Common myeloid progenitor, CD34-positive (primary cell): ENCODE measurements at regions not wholly inside any gene's neighbourhood (a gene's known extent, or its start where the extent isn't known, plus 50 kb on each side); places are given as distances from the start of the nearest gene placed in this dataset.

Experiments
- CTCF ChIA-PET: fragments of 350-600 bp; sonication (Branson Sonifier 250); formaldehyde crosslinking; loops from one replicate; lab custom pipeline; 2021; ENCODE audit warnings: antibody characterized with exemption; lab: Charles Lee
- POLR2A ChIA-PET: fragments of 350-600 bp; sonication (Branson Sonifier 250); formaldehyde crosslinking; loops from one replicate; lab custom pipeline; 2021; ENCODE audit warnings: antibody characterized with exemption; lab: Charles Lee
- DNase-seq, 3 donors: peaks; one replicate each; pipeline versions ENCODE4 v3.0.0 to v3.0.0-alpha.2; 2013
- H3K27ac ChIP-seq, 2 experiments: 1 replicate in 1 of 2; 2 replicates in 1 of 2; pipeline ENCODE4 v1.7.0; 2013; ENCODE audit warnings: inconsistent platforms in 2 of 2, low read length in 2 of 2, mild to moderate bottlenecking in 2 of 2, low read depth in 1 of 2, moderate library complexity in 1 of 2; ENCODE audit not compliant: severe bottlenecking in 2 of 2, insufficient read depth in 1 of 2, poor library complexity in 1 of 2
- H3K27me3 ChIP-seq, 5 experiments: replicated peaks in 2 of 5; 1 replicate in 3 of 5; 2 replicates in 2 of 5; pipeline versions ENCODE4 v1.6.1 to v1.7.0; 2013; ENCODE audit warnings: low read length in 4 of 5, mild to moderate bottlenecking in 2 of 5, moderate library complexity in 2 of 5, inconsistent platforms in 1 of 5; ENCODE audit not compliant: insufficient read depth in 5 of 5, control insufficient read depth in 4 of 5
- H3K36me3 ChIP-seq, 4 experiments: 1 replicate in 2 of 4; 2 replicates in 2 of 4; pipeline versions ENCODE4 v1.6.1 to v1.7.0; 2013; ENCODE audit warnings: low read length in 3 of 4, control low read depth in 1 of 4, mild to moderate bottlenecking in 1 of 4; ENCODE audit not compliant: control insufficient read depth in 4 of 4, insufficient read depth in 4 of 4
- H3K4me1 ChIP-seq, 4 experiments: 1 replicate in 3 of 4; 2 replicates in 1 of 4; pipeline versions ENCODE4 v1.6.1 to v1.7.1; 2013; ENCODE audit warnings: low read length in 3 of 4, mild to moderate bottlenecking in 3 of 4, control low read depth in 1 of 4, inconsistent platforms in 1 of 4, moderate library complexity in 1 of 4; ENCODE audit not compliant: control insufficient read depth in 4 of 4, insufficient read depth in 4 of 4; ENCODE audit errors: control extremely low read depth in 1 of 4
- H3K4me3 ChIP-seq, 7 experiments: 1 replicate in 4 of 7; 2 replicates in 3 of 7; pipeline versions ENCODE4 v1.5.1 to v1.7.0; 2013; ENCODE audit warnings: mild to moderate bottlenecking in 7 of 7, low read length in 6 of 7, moderate library complexity in 6 of 7, inconsistent platforms in 2 of 7, low read depth in 2 of 7, control low read depth in 1 of 7; ENCODE audit not compliant: insufficient read depth in 4 of 7, control insufficient read depth in 1 of 7; ENCODE audit errors: extremely low read depth in 1 of 7
- H3K9me3 ChIP-seq, 5 experiments: 1 replicate in 4 of 5; 2 replicates in 1 of 5; pipeline versions ENCODE4 v1.6.1 to v1.7.1; 2013; ENCODE audit warnings: low read length in 4 of 5, mild to moderate bottlenecking in 2 of 5, inconsistent platforms in 1 of 5, low read depth in 1 of 5, moderate library complexity in 1 of 5; ENCODE audit not compliant: control insufficient read depth in 4 of 5, insufficient read depth in 2 of 5; ENCODE audit errors: control extremely low read depth in 1 of 5
- WGBS: methylation state at CpG from one replicate; pipeline ENCODE4 v1.1.5; 2013; ENCODE audit not compliant: insufficient coverage; 5-methylcytosine and 5-hydroxymethylcytosine counted together

DNA sequence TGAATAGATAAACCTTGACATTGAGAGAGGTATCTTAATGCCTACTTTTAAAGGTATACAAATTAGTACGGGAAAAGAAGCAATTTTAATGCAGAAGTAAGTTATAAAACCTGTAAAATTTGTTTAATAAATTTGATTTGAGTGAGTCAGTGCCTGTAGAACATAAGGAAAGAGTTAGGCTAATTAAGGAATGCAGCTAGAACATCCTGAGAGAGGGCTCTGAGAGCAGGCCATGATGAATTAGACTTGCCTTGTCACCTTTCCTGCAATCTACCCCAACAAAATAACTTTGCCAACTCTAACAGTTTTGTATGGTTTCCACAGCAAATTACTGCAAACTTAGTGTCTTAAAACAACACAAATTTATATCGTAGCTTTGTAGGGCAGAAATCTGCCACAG is 700.8 kb downstream of the RFPL4B start:
- CTCF ChIA-PET = interaction anchor here (1.4 kb wide), 1 partner anchor 12 kb away, joined by 3 read pairs; no protein-coding TSS in a partner anchor
- H3K27me3 ChIP-seq = no peaks in the 10 kb centered on the region
- H3K9me3 ChIP-seq = no peaks in the 10 kb centered on the region
- no peak for DNase-seq
- no peak overlapping the region for H3K4me3 ChIP-seq
- 100% methylated on average over 2 of the region's 2 CpGs for WGBS
- no peak overlapping the region for H3K27ac ChIP-seq
- H3K36me3 ChIP-seq = no peaks in the 10 kb centered on the region
- POLR2A ChIA-PET = interaction anchor here (0.9 kb wide), 1 partner anchor 12 kb away, joined by 3 read pairs; no protein-coding TSS in a partner anchor
- H3K4me1 ChIP-seq = peaks cover 0 to 11% (median 5%) of the 10 kb centered on the region in 4 experiments

DNA sequence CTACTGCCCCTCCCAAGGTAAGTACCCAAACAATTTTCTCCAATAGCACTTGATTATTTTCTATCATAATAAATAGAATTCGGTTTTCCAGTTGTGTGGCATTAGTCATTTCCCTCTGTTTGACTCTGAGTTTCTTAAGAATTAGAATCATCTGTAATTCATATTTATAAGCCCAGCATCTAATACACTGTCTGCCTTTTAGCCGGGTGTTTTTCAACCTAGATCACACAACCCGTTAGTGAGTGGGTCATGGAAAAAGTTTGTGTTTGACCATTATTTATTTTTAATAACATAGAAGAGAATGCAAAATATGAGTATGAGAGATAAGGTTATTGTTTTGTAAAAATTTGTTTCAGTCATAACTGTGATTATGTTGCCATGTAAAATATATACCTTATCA is 701.6 kb downstream of the RFPL4B start:
- ChIA-PET POLR2A (no interaction called here), CTCF (no interaction called here)
- no CpG with 5 or more reads among the region's 3 CpGs for WGBS
- Histone ChIP-seq H3K9me3 (no peaks in the 10 kb centered on the region), H3K27ac (no peak overlapping the region), H3K4me1 (peaks cover 0 to 11% (median 5%) of the 10 kb centered on the region in 4 experiments), H3K27me3 (no peaks in the 10 kb centered on the region), H3K4me3 (no peak overlapping the region), H3K36me3 (no peaks in the 10 kb centered on the region)
- DNase-seq = no peak

DNA sequence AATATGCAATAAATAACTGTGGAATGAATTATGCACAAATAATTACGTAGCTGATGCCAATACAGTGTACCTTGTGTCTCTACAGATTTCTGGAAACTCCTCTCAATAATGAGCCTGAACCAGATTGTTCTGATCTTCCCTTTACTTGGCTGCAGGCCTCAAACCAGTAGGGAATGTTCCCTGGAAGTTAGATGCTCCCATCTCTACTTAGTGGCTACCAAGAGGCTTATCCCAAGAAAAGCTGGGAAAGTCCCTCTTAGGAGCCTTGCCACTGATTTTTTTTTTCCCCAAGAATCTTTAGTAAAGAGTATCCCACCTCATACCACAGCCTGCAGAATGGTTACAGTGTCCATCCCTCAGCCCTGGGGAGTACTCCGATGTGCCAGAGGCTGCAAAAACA is 702.1 kb downstream of the RFPL4B start:
- no peak overlapping the region for H3K27ac ChIP-seq
- no peak for DNase-seq
- WGBS = no CpG with 5 or more reads among the region's 2 CpGs
- H3K27me3 ChIP-seq = no peaks in the 10 kb centered on the region
- ChIA-PET CTCF (no interaction called here), POLR2A (no interaction called here)
- no peak overlapping the region for H3K4me3 ChIP-seq
- H3K9me3 ChIP-seq = no peaks in the 10 kb centered on the region
- H3K36me3 ChIP-seq = no peaks in the 10 kb centered on the region
- H3K4me1 ChIP-seq = peaks cover 0 to 11% (median 5%) of the 10 kb centered on the region in 4 experiments

DNA sequence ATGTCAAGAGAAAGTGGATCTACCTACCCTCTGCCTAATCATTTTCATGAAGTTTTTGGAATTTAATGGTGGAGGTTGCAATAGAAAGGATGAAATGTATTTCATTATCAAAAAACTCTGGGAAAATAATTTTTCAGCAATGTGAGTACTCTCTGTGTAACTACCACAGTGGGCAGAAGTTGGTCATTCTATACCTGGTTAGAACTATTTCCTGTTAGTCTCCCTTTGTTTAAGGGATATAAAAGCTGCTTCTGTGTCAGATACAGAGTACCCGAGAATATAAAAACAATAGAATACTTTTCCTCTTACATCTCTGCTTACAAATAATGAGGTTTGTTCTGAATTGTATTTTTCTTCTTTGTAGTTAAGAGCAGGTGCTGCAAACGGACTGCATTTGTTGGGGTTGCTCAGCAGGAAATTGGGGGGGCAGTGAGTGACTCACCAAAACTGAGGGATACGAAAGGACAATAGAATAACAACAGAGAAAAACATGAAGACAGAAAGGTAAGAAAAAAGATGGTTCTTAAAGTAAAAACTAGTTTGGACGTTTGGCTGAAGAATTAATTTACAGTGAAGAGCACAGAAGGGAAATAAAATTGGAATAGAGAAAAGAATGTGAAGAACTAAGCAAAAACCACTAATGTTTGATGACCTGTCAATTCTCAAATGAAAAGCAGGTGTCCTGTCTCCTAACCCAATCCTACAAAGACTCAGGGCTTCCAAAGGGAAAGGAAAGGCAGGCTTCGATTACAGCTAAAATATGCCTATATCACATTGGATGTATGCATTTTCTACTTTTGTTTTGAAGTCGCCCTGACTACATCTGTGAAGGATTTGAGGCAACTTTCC is 703.1 kb downstream of the RFPL4B start:
- Histone ChIP-seq H3K27ac (peak overlapping the region in 1 of 2 experiments; percentile 17), H3K27me3 (no peaks in the 10 kb centered on the region), H3K9me3 (no peaks in the 10 kb centered on the region), H3K36me3 (no peaks in the 10 kb centered on the region), H3K4me1 (peaks cover 0 to 11% (median 5%) of the 10 kb centered on the region in 4 experiments), H3K4me3 (no peak overlapping the region)
- 6% methylated on average over 3 of the region's 6 CpGs for WGBS
- ChIA-PET CTCF (no interaction called here), POLR2A (no interaction called here)
- DNase-seq = peak; percentile 60 to 90 (median 83)

DNA sequence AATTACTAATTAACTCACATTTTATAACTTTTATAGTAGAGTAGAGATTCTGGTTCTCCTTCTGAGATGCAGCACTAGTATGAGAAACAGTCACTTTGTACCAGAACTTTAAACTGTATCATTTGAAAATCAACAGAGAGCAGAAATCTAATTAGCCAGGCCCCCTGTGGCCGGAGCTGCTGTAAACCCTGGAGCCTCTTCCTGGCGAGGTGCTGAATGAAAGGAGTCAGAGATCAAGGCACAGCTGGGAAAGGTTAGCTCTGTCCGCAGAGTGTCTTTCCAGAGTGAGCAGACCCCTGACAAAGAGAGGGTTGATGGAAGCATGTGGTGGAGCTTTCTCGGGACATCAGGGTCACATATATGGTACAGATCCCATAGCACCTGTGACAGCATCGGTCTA is 703.8 kb downstream of the RFPL4B start:
- no peaks in the 10 kb centered on the region for H3K27me3 ChIP-seq
- peaks cover 0 to 3% (median 0%) of the 10 kb centered on the region in 5 experiments for H3K9me3 ChIP-seq
- CTCF ChIA-PET = no interaction called here
- no peak overlapping the region for H3K4me3 ChIP-seq
- no peaks in the 10 kb centered on the region for H3K36me3 ChIP-seq
- no peak for DNase-seq
- WGBS = 81% methylated on average over 2 of the region's 5 CpGs
- H3K4me1 ChIP-seq = peaks cover 0 to 11% (median 5%) of the 10 kb centered on the region in 4 experiments
- POLR2A ChIA-PET = no interaction called here
- no peak overlapping the region for H3K27ac ChIP-seq

DNA sequence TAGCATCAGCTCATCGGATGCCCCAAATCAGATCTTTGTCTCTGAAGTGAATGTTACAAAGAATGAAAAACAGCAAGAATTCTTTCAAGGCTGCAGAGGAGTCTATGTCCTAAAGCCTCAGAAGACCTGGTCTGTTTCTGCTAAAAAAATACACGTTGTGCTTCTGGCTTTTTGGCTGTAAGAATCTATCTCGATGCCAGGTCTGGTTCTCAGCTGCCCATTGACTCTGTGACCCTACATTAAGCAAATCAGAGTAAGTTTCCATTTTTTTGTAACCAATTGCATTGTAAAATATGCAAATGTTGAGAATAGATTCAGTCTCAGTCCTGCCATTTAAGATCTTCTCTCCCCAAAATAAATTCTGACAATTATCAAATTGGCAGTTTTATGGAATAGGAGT is 705.4 kb downstream of the RFPL4B start:
- ChIA-PET POLR2A (no interaction called here), CTCF (no interaction called here)
- WGBS = 94% methylated on average over 1 of the region's 3 CpGs
- Histone ChIP-seq H3K27ac (no peak overlapping the region), H3K27me3 (no peaks in the 10 kb centered on the region), H3K9me3 (peaks cover 0 to 3% (median 0%) of the 10 kb centered on the region in 5 experiments), H3K4me3 (no peak overlapping the region), H3K4me1 (peaks cover 0 to 11% (median 5%) of the 10 kb centered on the region in 4 experiments), H3K36me3 (no peaks in the 10 kb centered on the region)
- DNase-seq = no peak

DNA sequence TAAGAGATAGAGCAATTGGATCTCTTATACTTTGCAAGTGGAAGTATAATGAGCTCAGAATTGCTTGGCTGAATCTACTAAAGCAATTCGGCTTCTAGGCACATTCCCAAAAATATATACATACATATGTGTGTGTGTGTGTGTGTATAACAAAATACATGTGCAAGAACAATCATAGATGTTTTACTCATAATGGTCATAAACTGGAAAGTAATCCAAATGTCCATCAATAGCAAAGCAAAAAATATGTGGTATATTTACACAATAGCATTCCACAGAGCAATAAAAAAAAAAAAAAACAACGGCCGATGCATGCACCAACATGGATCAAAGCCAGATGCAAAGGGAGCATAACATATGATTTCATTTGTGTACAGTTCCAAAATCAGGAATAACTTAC is 707.9 kb downstream of the RFPL4B start:
- H3K27me3 ChIP-seq = no peaks in the 10 kb centered on the region
- H3K36me3 ChIP-seq = no peaks in the 10 kb centered on the region
- H3K4me1 ChIP-seq = peaks cover 0 to 8% (median 4%) of the 10 kb centered on the region in 4 experiments
- no peak overlapping the region for H3K27ac ChIP-seq
- H3K4me3 ChIP-seq = no peak overlapping the region
- ChIA-PET POLR2A (no interaction called here), CTCF (no interaction called here)
- WGBS = no CpG with 5 or more reads among the region's 3 CpGs
- H3K9me3 ChIP-seq = peaks cover 0 to 3% (median 0%) of the 10 kb centered on the region in 5 experiments
- no peak for DNase-seq
